Endodermal cell (in vitro differentiated cells): ENCODE measurements at regions not wholly inside any gene's neighbourhood (a gene's known extent, or its start where the extent isn't known, plus 50 kb on each side); places are given as distances from the start of the nearest gene placed in this dataset.

Experiments
- DNase-seq: peaks from one replicate; pipeline ENCODE4 v3.0.0-alpha.2; 2017
- H3K27ac ChIP-seq: 2 replicates; pipeline ENCODE4 v1.5.1; 2013; ENCODE audit warnings: mild to moderate bottlenecking, low read depth, low read length, moderate library complexity
- H3K27me3 ChIP-seq: 2 replicates; pipeline ENCODE4 v1.6.1; 2013; ENCODE audit warnings: mild to moderate bottlenecking, low read length, moderate library complexity; ENCODE audit not compliant: insufficient read depth, control insufficient read depth, poor library complexity, severe bottlenecking
- H3K36me3 ChIP-seq: 2 replicates; pipeline ENCODE4 v1.7.0; 2013; ENCODE audit warnings: mild to moderate bottlenecking, low read length, moderate library complexity; ENCODE audit not compliant: control insufficient read depth, insufficient read depth
- H3K4me1 ChIP-seq: one replicate; pipeline ENCODE4 v1.7.0; 2013; ENCODE audit warnings: low read length; ENCODE audit not compliant: control insufficient read depth, insufficient read depth
- H3K4me3 ChIP-seq: 2 replicates; pipeline ENCODE4 v1.5.1; 2013; ENCODE audit warnings: mild to moderate bottlenecking, low read length, moderate library complexity
- H3K9ac ChIP-seq: 2 replicates; pipeline ENCODE4 v1.6.1; 2013; ENCODE audit warnings: mild to moderate bottlenecking, low read length, moderate library complexity; ENCODE audit not compliant: poor library complexity, severe bottlenecking; ENCODE audit errors: extremely low read depth
- H3K9me3 ChIP-seq: 2 replicates; pipeline ENCODE4 v1.6.1; 2013; ENCODE audit warnings: mild to moderate bottlenecking, low read length, moderate library complexity; ENCODE audit not compliant: control insufficient read depth
- H3K27ac Mint-ChIP-seq: 2 replicates; pipeline ENCODE4 v1.8.0; 2020; ENCODE audit warnings: mixed read lengths
- H3K27me3 Mint-ChIP-seq: 2 replicates; pipeline ENCODE4 v1.8.0; 2021; ENCODE audit warnings: mild to moderate bottlenecking, mixed read lengths; ENCODE audit not compliant: insufficient read depth
- H3K36me3 Mint-ChIP-seq: 2 replicates; pipeline ENCODE4 v1.8.0; 2020; ENCODE audit warnings: low read depth, mixed read lengths
- H3K4me1 Mint-ChIP-seq: 2 replicates; pipeline ENCODE4 v1.8.0; 2020; ENCODE audit warnings: mixed read lengths
- H3K4me3 Mint-ChIP-seq: 2 replicates; pipeline ENCODE4 v1.8.0; 2020; ENCODE audit warnings: mild to moderate bottlenecking, moderate library complexity, mixed read lengths
- H3K9me3 Mint-ChIP-seq: 2 replicates; pipeline ENCODE4 v1.8.0; 2020; ENCODE audit warnings: mild to moderate bottlenecking, mixed read lengths
- CTCF ChIP-seq: fragments of 200-600 bp; sonication (generic); conservative IDR thresholded peaks from 2 replicates; pipeline ENCODE4 v1.5.0; 2021; ENCODE audit warnings: antibody characterized with exemption, mild to moderate bottlenecking
- WGBS, 2 experiments: methylation state at CpG; one replicate each; pipeline versions ENCODE4 v1.1.5 to v1.1.7; 2013; ENCODE audit warnings: missing lambda C conversion rate in 2 of 2, mixed read lengths in 1 of 2; ENCODE audit not compliant: insufficient coverage in 1 of 2, insufficient read length in 1 of 2; 5-methylcytosine and 5-hydroxymethylcytosine counted together

GRCh38 chr5:92637960-92638359 lies 943.1 kb downstream of the NR2F1-AS1 start:
- H3K9me3 Mint-ChIP-seq: no peaks in the 10 kb centered on the region
- H3K27me3 Mint-ChIP-seq: no peaks in the 10 kb centered on the region
- no peak overlapping the region for H3K4me3 Mint-ChIP-seq
- Histone ChIP-seq H3K27me3 (no peaks in the 10 kb centered on the region), H3K4me1 (no peaks in the 10 kb centered on the region), H3K4me3 (no peak overlapping the region), H3K36me3 (no peaks in the 10 kb centered on the region), H3K27ac (no peak overlapping the region), H3K9ac (no peak overlapping the region), H3K9me3 (no peaks in the 10 kb centered on the region)
- WGBS, 2 experiments: 88 to 91% methylated on average over 3 to 4 of the region's 4 CpGs
- H3K4me1 Mint-ChIP-seq: peaks cover 19% of the 10 kb centered on the region
- no peak overlapping the region for H3K27ac Mint-ChIP-seq
- no peak for DNase-seq
- TF ChIP-seq CTCF: no peak
- H3K36me3 Mint-ChIP-seq: no peaks in the 10 kb centered on the region

- H3K9ac ChIP-seq: no peak overlapping the region
- H3K4me3 ChIP-seq: no peak overlapping the region
- H3K9me3 ChIP-seq: no peaks in the 10 kb centered on the region
- no peak overlapping the region for H3K27ac ChIP-seq
- H3K9me3 Mint-ChIP-seq: peaks cover 3% of the 10 kb centered on the region
- no peaks in the 10 kb centered on the region for H3K36me3 ChIP-seq
- no peak for TF ChIP-seq CTCF
- H3K4me1 Mint-ChIP-seq: peaks cover 19% of the 10 kb centered on the region
- WGBS, 2 experiments: 68 to 70% methylated on average over 2 of the region's 2 CpGs
- H3K27me3 Mint-ChIP-seq: no peaks in the 10 kb centered on the region
- no peak for DNase-seq
- no peaks in the 10 kb centered on the region for H3K36me3 Mint-ChIP-seq
- no peak overlapping the region for H3K27ac Mint-ChIP-seq
- H3K4me1 ChIP-seq: no peaks in the 10 kb centered on the region
- H3K4me3 Mint-ChIP-seq: no peak overlapping the region
- no peaks in the 10 kb centered on the region for H3K27me3 ChIP-seq
Measured at GRCh38 chr5:92637247-92637646, 943.8 kb downstream of the NR2F1-AS1 start.

- Mint-ChIP-seq H3K36me3 (no peaks in the 10 kb centered on the region), H3K9me3 (peaks cover 4% of the 10 kb centered on the region), H3K27me3 (no peaks in the 10 kb centered on the region), H3K4me1 (peaks cover 4% of the 10 kb centered on the region), H3K27ac (no peak overlapping the region), H3K4me3 (no peak overlapping the region)
- 93 to 94% methylated on average over 5 to 11 of the region's 11 CpGs for WGBS, 2 experiments
- no peak for TF ChIP-seq CTCF
- no peaks in the 10 kb centered on the region for H3K4me1 ChIP-seq
- H3K27ac ChIP-seq: peak overlapping the region; percentile 72
- H3K27me3 ChIP-seq: no peaks in the 10 kb centered on the region
- H3K36me3 ChIP-seq: no peaks in the 10 kb centered on the region
- no peak overlapping the region for H3K4me3 ChIP-seq
- no peak for DNase-seq
- H3K9me3 ChIP-seq: no peaks in the 10 kb centered on the region
- no peak overlapping the region for H3K9ac ChIP-seq
Measured at GRCh38 chr5:92635001-92635461, 946.0 kb downstream of the NR2F1-AS1 start.
